ENCODE measurements at regions not wholly inside any gene's neighbourhood (a gene's known extent, or its start where the extent isn't known, plus 50 kb on each side); places are given as distances from the start of the nearest gene placed in this dataset.

GRCh38 chr5:44252545-44252944 lies 136.7 kb downstream of the FGF10 start:
- 100% methylated on average over 1 of the region's 2 CpGs for WGBS (ENCODE audit: insufficient coverage)
- no peak overlapping the region for H3K4me3 Mint-ChIP-seq
- Histone ChIP-seq H3K79me2 (ENCODE audit: insufficient read depth, low read length) (no peaks in the 10 kb centered on the region), H3K9ac (ENCODE audit: insufficient read depth, low read length, poor library complexity, severe bottlenecking) (no peak overlapping the region), H3K27ac (ENCODE audit: low read depth in 1 of 2, low read length in 2 of 2) (no peak overlapping the region), H3K27me3 (ENCODE audit: control insufficient read depth in 2 of 2, insufficient read depth in 2 of 2, low read length in 2 of 2) (no peaks in the 10 kb centered on the region), H3K4me2 (replicated peaks; ENCODE audit: extremely low read depth, low read length, poor library complexity, severe bottlenecking) (no peak overlapping the region), H3K36me3 (replicated peaks in 1 of 2; ENCODE audit: control insufficient read depth in 1 of 2, insufficient read depth in 2 of 2, low read length in 2 of 2) (no peaks in the 10 kb centered on the region), H3K4me1 (ENCODE audit: control insufficient read depth in 1 of 2, insufficient read depth in 2 of 2, low read length in 2 of 2) (no peaks in the 10 kb centered on the region), H3K4me3 (replicated peaks in 1 of 3; ENCODE audit: low read depth in 2 of 3, low read length in 3 of 3) (no peak overlapping the region), H3K9me3 (replicated peaks in 1 of 2; ENCODE audit: control insufficient read depth in 1 of 2, insufficient read depth in 1 of 2, low read length in 2 of 2) (peaks cover 5 to 9% of the 10 kb centered on the region in 2 donors), H2AFZ (ENCODE audit: insufficient read depth, low read depth, low read length, poor library complexity, severe bottlenecking) (no peak overlapping the region), H4K20me1 (ENCODE audit: insufficient read depth, low read length) (no peaks in the 10 kb centered on the region)
- no peak for DNase-seq
- H3K27me3 Mint-ChIP-seq (ENCODE audit: low read depth in 3 of 3): no peaks in the 10 kb centered on the region
- TF ChIP-seq, protein P1, sequence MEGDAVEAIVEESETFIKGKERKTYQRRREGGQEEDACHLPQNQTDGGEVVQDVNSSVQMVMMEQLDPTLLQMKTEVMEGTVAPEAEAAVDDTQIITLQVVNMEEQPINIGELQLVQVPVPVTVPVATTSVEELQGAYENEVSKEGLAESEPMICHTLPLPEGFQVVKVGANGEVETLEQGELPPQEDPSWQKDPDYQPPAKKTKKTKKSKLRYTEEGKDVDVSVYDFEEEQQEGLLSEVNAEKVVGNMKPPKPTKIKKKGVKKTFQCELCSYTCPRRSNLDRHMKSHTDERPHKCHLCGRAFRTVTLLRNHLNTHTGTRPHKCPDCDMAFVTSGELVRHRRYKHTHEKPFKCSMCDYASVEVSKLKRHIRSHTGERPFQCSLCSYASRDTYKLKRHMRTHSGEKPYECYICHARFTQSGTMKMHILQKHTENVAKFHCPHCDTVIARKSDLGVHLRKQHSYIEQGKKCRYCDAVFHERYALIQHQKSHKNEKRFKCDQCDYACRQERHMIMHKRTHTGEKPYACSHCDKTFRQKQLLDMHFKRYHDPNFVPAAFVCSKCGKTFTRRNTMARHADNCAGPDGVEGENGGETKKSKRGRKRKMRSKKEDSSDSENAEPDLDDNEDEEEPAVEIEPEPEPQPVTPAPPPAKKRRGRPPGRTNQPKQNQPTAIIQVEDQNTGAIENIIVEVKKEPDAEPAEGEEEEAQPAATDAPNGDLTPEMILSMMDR (IDR thresholded peaks at IDR 0.05): no peak
- no peak overlapping the region for H3K27ac Mint-ChIP-seq
- H3K36me3 Mint-ChIP-seq: no peaks in the 10 kb centered on the region
- H3K4me1 Mint-ChIP-seq: no peaks in the 10 kb centered on the region
- intact Hi-C loops (cut with micrococcal nuclease): no loop called here
- H3K9me3 Mint-ChIP-seq: peaks cover 0 to 7% (median 2%) of the 10 kb centered on the region in 7 donors

DNA sequence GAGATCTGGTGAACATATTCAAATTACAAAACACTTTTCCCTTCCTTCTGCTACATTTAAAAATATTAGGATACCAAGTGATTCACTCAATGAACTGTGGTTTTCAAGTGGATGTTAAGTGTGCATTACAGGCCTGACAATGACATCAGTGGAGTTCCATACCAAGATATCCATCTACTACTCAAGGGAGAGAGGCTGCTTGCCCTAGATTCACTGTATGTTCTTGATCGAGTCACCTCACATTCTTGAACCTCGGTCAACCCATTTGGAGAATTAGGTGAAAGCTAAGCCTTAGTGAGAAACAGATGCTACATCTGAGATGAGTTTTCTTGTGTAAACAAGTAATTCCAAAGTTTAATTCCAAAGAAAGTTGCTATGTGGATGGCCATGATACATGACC lies 142.2 kb downstream of the FGF10 start:
- intact Hi-C loops (cut with micrococcal nuclease): no loop called here
- Mint-ChIP-seq H3K27ac (no peak overlapping the region), H3K27me3 (ENCODE audit: low read depth in 3 of 3) (no peaks in the 10 kb centered on the region), H3K9me3 (peaks cover 0 to 8% (median 1%) of the 10 kb centered on the region in 7 donors), H3K36me3 (no peaks in the 10 kb centered on the region), H3K4me1 (no peaks in the 10 kb centered on the region), H3K4me3 (no peak overlapping the region)
- no peak overlapping the region for H3K4me2 ChIP-seq (replicated peaks; ENCODE audit: extremely low read depth, low read length, poor library complexity, severe bottlenecking)
- no peak overlapping the region for H3K9ac ChIP-seq (ENCODE audit: insufficient read depth, low read length, poor library complexity, severe bottlenecking)
- peaks cover 0 to 3% of the 10 kb centered on the region in 2 donors for H3K9me3 ChIP-seq (replicated peaks in 1 of 2; ENCODE audit: control insufficient read depth in 1 of 2, insufficient read depth in 1 of 2, low read length in 2 of 2)
- no peak for DNase-seq
- H2AFZ ChIP-seq (ENCODE audit: insufficient read depth, low read depth, low read length, poor library complexity, severe bottlenecking): no peak overlapping the region
- no peaks in the 10 kb centered on the region for H3K27me3 ChIP-seq (ENCODE audit: control insufficient read depth in 2 of 2, insufficient read depth in 2 of 2, low read length in 2 of 2)
- 93% methylated on average over 2 of the region's 2 CpGs for WGBS (ENCODE audit: insufficient coverage)
- no peaks in the 10 kb centered on the region for H3K36me3 ChIP-seq (replicated peaks in 1 of 2; ENCODE audit: control insufficient read depth in 1 of 2, insufficient read depth in 2 of 2, low read length in 2 of 2)
- H3K4me1 ChIP-seq (ENCODE audit: control insufficient read depth in 1 of 2, insufficient read depth in 2 of 2, low read length in 2 of 2): no peaks in the 10 kb centered on the region
- H4K20me1 ChIP-seq (ENCODE audit: insufficient read depth, low read length): no peaks in the 10 kb centered on the region
- no peak overlapping the region for H3K4me3 ChIP-seq (replicated peaks in 1 of 3; ENCODE audit: low read depth in 2 of 3, low read length in 3 of 3)
- H3K27ac ChIP-seq (ENCODE audit: low read depth in 1 of 2, low read length in 2 of 2): no peak overlapping the region
- no peaks in the 10 kb centered on the region for H3K79me2 ChIP-seq (ENCODE audit: insufficient read depth, low read length)
- TF ChIP-seq, protein P1 (IDR thresholded peaks at IDR 0.05): no peak
